NCI-H1092 treated with DMSO at 0.1 percent for 48 hours (cell line): ENCODE measurements at regions not wholly inside any gene's neighbourhood (a gene's known extent, or its start where the extent isn't known, plus 50 kb on each side); places are given as distances from the start of the nearest gene placed in this dataset.

Experiments
- DNase-seq: peaks from one replicate; lab custom pipeline; 2025; lab: John Stamatoyannopoulos, UW

DNA sequence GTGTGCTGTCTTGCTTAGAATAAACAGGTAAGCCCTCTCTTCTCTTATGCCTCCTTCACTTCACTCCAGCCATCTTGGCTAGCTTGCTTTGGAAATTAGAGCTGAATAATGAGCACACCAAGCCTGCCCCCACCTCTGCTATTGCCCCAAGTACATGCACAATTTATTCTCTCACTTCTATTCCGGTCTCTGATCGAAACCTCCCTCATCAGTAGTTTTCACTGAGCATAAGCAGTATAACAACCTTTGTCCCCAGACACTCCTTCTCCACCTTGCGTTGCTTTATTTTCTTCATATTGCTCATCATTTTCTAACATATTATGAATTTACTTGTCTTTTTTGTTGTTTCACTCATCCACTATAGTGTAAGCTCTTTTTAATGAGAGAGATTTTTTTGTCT is 253.4 kb downstream of the GXYLT1 start:
- no peak for DNase-seq

DNA sequence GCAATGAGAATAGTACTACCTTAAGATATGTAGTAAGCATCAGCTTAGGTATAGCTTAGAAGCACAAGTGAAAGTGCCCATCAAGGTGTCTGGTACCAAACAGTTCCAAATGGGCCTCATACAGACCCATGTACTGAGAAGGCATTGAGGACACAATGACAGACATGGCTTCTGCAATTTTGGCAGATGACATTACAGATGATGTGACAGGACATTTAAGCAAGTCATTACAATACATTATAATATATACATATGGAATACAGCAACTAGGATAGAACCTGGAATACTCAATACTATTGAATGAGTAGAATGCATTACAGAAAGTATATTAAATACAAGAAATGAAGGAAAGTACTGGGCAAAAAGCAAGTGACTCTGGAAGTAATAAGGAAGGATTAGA is 256.4 kb downstream of the GXYLT1 start:
- DNase-seq = no peak

DNA sequence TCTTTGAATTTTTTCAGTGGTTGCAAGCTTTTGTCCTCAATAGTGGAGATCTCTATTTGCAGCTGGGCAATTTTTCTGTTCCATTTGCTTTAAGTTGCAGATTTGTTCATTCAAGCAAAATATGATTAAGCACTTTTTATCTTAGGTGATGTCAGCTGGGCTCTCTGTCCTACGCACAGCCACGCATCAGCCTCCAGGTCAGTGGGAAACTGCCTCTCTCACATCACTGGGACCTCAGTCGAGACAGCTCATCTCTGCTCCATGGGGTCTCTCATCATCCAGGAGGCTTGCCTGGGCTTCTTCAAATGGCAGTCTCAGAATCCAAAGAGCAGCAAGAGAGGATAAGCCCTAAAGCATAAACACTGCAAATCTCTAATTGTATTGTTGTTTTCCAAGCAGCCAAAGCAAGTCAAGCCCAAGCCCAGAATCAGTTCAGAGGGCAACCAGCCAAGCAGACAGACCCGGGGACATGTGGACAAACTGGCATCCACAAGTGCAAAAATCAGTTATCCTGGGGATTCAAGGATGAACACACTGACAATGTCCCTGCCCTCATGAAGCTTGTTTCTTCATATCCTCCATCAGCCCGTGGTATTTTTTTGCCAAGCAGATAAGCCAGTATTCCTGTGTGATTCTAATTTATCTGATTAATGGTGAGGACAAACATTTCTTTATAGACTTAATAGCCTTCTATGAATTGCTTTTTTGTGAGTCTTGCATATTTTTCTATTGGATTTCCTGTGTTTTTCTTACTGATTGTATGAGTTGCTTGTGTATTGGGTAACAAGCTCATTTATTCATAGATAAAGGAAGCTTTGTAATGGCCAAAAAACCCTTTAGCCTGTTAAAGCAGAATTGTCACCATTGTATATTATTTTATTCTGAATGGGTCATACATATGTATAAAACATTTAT is 262.5 kb downstream of the GXYLT1 start:
- DNase-seq = no peak

DNA sequence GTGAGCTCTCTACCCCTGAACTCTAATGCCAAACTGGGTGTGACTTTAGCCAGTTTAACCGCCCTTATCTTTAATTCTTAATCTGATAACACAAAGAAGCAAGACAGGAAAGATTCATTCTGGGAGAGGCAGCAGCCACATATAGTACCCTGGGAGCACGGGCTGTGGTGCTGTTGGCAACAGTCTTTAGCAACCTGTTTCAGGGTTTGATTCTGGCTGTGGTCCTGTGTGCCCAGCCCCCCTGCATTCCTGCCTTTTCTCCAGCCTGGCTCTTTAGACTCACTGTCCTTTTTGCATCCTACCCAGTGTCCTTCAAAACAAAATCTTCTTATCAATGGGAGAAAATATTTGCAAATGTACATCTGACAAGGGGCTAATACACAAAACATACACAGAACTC is 275.2 kb downstream of the GXYLT1 start:
- no peak for DNase-seq

DNA sequence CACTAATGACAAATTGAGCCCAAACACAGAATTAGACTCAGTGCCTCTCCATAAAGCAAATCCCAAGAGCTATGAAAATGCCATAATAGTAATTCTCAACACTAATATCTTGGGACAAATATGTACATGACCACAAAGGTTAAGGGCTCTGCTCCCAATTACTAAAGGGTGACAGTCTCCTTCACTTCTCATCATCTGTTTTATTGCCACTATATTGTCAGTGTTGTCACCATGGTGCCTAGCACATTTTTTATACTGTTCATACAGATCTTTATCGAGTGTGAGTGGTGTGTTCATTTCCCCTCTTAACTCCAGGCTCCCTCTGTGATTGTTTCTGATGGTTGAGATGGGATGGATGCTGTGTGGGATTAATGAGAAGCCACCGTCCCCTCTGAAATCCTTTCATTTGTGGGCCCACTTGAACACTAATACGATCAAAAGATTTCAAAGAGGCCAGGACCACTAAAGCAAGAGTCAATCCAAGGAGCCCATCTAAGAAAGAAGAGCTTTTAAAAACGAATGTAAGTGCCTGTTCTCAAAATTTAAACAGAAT is 277.7 kb downstream of the GXYLT1 start:
- no peak for DNase-seq

DNA sequence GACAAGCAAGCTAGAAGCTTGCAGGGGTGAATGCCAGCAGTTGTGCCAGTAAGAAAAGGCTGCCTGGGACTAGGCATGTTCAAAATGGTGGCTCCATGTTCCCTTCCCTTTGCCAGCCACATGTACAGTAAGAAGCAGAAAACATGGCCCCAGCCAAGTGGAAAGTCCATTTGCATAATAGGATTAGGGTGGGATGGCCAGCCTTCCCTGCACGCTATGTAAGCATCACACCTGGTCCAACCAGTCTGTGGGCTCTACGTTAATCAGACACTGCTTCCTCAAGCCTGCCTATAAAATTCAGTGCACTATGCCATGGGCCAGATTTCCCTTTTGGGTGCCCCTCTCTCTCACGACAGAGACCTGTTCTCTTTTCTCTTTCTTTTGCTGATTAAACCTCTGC is 288.4 kb downstream of the GXYLT1 start:
- no peak for DNase-seq

DNA sequence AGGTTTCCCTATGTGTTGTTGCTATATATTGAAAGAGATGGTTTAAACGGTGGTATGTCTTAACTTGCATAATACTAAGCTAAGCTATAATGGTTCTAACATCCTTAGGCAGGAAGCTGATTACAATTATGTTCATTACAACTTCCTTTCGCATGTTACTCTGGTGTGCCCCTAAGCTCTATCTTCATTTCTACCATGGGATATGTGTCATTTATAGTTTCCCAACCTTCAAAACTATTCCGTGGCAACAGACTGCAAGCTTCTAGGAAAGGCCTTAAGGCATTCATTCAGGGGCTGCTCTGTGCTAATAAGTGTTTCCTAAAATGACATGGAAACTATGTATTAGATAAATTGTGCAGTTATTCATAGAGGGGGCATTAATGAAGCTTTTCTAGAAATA is 294.6 kb downstream of the GXYLT1 start:
- no peak for DNase-seq

DNA sequence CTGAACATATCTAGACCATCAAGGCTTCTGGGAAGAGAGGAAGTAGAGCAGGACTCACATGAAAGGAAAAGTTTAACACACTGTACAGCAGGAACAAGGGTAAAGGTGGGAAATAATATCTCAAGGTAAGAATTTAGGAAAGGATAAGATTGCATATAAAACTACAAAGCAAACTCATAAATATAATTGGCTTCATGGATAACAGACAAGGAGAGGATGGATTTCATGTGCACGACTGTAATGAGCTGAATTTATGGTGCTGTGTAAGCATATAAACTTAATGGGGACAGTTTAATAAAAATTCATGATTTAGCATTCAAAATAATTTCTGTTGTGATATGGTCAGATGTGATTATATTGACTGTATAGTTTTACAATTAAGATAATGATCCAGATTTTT is 298.0 kb downstream of the GXYLT1 start:
- no peak for DNase-seq

DNA sequence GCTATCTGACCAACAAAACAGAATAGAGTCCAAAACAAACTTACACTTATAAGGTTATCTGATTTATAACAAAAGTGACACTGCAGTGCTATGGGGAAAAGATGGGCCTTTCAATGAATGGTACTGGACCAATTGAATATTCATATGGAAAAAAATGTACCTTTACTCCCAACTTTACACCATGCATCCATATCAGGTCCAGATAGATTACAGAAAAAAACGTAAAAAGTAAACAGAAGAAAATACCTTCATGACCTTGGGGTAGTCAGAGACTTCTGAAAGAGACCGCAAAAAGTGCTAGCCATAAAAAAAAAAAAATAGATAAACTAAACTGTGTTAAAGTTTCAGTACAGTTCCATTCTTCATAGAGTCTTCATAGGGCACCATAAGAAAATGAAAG is 308.3 kb downstream of the GXYLT1 start:
- DNase-seq = no peak

DNA sequence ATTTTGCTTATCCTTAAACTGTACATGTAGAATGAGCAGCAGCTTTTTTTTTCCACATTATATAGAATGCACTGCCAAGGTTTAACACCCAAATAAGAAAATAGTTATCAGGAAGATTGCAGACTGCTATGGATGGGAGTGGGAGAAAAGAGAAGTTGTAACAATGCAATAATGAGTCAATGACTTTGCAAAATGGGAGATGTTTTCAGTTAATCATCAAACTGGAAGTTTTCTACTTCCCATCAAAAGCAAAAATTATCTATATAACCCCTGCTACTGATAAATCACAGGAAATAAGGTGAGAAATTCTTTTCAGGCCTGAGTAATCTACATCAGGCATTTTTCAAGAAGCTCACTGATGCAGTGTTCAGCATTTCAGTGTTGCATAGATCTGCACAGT is 309.1 kb downstream of the GXYLT1 start:
- no peak for DNase-seq

DNA sequence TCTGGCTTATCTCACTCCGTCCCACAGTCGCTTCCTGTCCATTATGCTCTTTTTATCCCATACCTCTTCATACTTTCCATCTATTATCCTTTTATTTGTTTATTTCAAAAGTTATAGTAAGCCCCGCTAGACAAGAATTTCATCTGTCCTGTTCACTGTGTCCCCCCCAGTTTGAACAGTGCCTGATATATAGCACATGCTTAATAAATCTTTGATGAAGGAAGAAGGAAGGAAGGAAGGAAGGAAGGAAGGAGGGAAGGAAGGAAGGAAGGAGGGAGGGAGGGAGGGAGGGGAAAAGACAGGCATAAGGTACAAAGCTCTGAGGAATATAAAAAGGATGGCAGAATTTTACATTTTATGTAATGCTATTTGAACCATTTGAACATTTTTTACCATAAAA is 324.7 kb downstream of the GXYLT1 start:
- DNase-seq = no peak

DNA sequence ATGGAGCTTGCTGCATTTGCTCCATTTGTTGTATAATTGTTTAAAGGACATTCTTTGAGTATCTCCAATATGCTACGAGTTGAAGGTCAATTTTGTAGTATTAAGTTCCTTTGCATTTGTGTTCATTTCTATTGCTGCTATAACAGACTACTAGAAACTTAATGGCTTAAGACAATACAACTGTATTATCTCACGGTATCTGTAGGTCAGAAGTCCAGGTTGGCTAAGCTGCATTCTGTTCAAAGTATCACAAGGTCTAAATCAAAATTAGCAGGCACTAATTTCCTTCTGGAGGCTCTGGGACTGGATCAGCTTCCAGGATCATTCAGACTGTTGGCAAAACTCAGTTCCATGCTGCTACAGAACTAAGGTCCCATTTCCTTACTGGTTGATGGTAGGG is 340.6 kb downstream of the GXYLT1 start:
- no peak for DNase-seq

DNA sequence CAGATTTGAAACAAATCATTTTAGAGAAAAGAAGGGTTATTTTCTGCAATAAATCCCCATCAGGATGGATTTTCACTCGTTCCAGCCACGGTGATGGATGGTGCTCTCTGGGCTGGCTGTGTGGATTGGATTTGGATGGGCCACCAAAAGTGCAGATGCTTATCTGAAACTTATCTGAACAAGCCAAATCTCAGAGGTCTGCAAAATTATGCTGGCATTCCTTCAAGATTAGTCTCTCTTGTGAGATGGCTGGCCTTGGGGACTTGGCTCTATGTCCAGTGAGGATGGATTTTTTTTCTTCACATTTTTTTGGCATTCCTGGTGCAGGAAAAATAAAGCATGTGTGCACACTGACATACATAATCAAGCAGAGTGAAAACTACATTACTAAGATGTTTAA is 341.9 kb downstream of the GXYLT1 start:
- DNase-seq = no peak

DNA sequence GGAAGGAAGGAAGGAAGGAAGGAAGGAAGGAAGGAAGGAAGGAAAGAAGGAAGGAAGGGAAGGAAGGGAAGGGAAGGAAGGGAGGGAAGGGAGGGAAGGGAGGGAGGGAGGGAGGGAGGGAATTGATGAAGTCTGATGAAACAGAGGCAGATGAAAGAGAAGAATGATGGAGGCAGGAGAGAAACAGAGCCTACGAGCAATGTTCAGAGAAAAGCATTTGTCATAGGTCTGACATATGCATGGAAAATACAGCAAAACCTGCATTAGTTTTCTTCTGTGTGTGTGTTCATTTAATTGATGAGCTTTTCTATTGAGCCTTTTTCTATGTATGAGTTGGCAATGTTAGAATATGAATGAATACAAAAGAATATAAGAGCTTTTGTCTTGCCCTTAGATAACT is 343.4 kb downstream of the GXYLT1 start:
- no peak for DNase-seq

DNA sequence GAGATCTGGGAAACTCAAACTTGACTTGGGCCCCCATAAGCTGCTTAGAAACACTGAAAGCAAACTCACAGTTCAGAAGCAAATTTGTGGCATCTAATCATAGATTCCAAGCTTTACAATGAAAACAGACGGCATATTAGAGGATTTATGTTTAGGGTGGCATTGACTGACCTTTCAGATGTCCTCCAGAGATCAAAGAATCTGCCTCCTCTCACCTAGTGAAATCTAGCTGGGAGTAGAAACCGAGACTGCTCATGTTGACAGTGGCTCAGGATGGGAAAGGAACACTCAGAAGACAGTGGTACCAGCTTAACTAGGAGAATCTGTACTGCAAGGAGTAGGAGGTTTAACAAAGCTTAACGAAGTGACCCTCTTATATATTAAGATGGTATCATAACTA is 345.0 kb downstream of the GXYLT1 start:
- DNase-seq = no peak

DNA sequence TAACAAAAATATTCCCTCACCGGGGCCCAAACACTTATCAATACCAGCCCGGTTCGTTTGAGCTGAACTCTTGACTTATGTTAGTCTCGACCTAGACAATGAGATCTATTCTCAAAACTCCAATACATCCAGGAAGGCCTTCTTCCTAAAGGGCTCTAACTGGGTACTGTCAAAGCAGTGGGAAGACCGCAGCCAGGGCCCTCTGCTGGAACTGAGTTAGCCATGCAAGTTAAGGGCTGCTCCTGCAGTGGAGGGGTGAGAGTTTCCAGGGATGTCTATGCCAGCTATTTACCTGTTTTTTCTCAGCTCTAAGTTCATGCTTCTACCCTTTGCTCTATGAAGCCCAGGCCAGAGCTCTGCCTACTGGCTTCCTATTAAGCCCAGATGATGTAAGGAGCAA is 348.8 kb downstream of the GXYLT1 start:
- DNase-seq = no peak

DNA sequence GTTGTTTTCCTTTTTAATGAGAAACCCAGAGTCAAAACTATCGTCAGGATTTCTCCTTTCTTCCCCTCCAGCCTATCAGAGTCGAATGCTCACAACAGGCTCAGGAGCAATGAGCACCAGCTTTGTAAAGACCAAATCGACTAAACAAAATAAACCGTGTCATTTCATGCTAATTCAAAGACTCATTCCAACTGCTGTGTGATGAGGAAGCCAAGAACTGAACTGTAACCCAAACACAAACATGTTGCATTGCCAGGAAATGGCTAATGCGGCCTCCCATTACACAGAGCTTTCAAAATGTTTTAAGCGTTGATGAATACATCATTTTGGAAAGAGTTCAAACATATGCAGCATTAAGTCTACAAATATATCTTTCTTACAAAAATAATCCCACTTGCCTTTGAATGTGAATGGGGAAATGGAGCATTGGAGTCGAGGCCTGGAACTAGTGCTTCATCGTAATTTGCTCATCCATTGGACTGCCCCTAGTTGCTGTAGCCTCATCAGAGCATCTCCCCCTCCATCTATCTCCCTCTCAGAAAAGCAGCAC is 349.5 kb downstream of the GXYLT1 start:
- DNase-seq = peak; percentile 48

DNA sequence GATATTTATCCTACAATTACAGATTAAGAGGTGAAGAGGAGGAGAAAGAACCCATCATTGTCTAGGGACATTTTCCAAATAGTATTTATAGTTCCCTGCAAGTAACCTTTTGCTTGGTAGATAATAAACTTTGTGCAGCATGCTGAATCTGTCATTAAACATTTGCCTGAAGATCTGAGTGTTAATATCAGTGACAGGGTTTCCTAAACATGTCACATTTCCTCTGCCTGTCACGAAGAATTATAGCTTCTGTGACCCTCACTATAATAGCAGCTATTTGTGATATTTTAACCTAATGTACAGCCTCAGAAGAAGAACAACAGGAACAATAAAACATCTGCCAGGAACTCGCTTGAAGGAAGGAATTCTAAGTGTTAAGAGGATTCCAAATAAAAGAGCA is 350.3 kb downstream of the GXYLT1 start:
- DNase-seq = no peak

DNA sequence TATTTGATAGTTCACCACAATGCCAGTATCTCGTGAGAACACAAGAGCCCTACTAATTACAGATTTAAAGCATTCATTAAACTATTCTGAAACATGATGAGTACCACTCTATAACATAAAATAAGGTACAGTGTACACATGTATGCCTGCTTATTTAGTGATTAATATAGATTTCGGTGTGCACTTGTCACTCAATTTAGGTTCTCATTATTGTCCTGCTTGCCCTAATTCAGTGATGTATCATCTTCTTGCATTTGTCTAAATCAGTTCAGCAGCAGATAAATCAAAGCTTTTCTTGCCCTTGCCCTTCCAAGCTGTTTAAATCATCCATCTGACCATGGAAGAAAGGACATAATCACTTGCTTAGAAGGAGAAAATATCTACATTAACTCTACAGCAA is 359.7 kb downstream of the GXYLT1 start:
- no peak for DNase-seq

DNA sequence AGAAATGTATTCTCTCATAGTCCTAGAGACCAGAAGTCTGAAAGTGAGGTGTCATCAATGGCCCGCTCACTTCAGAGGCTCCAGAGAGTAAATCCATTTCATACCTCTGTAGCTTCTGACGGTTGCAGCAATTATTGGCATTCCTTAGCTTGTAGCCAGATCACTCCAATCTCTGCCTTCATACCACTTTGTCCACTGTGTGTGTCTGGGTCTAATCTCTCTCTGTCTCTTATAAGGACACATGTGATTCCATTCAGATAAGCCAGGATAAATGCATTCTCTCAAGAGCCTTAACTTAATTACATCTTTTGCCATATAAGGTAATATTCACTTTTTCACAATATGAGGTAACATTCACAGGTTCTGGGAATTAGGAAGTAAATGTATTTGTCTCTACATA is 365.7 kb downstream of the GXYLT1 start:
- no peak for DNase-seq

DNA sequence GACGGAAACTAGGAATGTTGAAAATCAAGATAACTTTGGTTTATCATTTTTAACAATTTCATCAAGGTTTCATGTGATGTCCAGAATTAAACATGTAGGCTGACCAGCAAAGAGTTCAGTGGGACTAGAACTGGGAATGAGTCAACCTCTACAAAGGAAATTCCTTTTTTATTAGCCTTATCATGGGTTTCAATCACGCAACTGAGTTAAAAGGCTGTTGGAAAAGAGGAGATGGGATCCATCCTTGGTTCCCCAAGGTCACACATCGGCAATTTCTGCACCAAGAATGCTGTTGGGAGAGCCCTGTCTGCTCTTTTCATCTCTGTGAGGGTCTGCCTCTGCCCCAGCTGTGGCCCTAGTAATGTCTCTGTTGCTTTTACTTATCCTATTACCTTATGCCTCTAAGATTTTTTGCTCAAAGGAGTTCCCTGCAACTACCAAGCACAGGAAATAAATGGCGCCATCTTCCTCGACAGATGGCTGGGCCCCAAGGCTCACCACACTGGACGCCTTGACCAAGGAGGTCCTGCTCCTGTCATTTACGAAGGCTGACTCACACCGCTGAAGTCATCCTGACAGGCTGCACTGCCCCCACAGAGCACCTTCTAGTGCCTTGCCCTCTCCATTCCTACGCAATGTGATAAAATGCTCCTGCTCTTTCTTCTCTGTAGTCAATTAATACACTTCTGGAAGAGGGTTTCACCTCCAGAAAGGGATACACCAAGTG is 367.4 kb downstream of the GXYLT1 start:
- DNase-seq = no peak

DNA sequence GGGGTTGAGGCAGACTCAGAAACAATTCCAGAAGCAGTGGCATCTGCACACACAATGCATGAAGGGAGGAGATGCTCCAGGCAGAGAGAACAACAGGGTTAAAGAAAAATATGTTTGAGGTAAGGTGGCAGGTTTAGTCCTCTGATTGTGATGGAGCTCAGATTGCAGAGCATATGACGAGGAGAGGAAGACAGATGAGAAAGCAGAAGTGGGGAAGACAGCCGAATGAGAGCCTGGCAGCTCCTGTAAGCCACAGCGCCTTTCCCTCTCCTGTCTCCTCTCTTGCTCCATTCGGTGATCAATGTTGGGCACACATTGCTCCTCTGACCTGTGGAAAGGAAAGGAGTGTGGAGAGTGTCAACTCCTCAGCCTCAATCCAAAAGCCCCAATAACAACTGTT is 372.2 kb downstream of the GXYLT1 start:
- DNase-seq = no peak

DNA sequence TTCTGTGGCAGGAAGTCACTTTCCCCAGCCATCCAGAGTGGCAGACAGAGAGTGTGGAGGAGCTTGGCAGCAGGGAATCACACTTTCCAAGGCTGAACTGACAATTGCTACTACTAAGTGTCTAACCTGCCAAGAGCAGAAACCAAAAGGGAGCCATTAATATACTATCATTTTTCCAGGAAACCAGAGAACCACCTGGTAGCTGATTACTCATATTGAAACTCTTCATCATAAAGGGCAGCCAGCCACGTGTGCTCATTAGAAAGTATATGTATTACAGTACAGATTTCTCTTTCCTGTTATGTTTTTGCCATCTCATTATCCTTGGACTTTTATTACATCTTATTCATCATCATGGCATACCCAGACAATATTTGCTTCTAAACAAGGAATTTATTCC is 374.9 kb downstream of the GXYLT1 start:
- no peak for DNase-seq
